ENCODE measurements at regions not wholly inside any gene's neighbourhood (a gene's known extent, or its start where the extent isn't known, plus 50 kb on each side); places are given as distances from the start of the nearest gene placed in this dataset.
"Not testable (repeated sequence)": the region's sequence is repeated elsewhere in the genome, so short reads cannot be mapped to it uniquely, and the experiment has no call there.

DNA sequence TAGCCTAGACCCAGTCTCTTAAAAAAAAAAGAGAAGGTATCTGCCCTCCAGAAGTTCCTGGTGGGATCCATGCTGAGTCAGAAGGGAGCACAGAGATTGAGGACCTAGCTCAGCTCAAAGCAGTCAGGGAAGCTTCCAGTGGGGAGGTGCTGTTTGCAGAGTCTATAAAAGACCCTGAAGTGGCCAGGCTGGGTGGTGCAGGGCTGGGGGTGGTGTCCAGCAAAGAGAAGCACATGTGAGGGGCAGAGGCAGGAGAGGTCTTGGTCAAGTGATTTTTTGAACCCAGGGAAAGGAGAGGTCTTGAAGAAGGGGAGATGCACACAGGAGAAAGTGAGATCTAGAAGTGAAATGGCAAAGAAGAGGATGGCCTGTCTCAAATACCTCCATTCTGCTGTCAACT lies 130.4 kb upstream of the PODXL start:
- Histone ChIP-seq H3K36me3 (ENCODE audit: insufficient read depth, low read length) (no peaks in the 10 kb centered on the region), H3K27me3 (ENCODE audit: insufficient read depth, low read length) (peaks cover 7% of the 10 kb centered on the region; the same call in 1 of the 2 replicates)

DNA sequence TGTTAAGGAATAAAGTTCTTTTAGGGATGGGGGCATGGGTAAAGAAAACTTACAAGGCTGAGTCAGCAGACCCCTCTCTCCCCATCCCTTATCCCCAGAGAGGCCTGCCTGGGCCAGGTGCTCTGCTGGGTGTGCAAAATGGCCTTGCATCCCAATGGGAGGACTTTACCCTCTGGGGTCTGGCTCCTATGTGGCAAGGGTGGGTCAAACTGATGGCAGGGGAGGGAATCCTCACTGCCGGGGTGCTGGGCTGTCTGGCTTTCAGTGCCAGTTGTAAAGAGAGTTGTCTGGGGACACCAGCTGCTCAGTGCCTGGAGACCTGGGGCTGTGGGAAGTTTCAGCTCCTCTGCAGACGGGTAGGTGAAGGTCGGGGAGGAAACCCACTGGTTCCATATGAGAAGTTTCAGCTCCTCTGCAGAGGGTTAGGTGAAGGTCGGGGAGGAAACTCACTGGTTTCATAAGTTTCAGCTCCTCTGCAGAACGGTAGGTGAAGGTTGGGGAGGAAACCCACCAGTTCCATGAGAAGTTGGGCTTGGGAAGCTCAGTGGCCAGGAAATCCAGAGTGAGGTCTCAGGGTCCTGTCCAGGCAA lies 127.2 kb upstream of the PODXL start:
- no peaks in the 10 kb centered on the region for H3K4me1 ChIP-seq (ENCODE audit: insufficient read depth, low read length, severe bottlenecking)
- TF ChIP-seq EZH2 (IDR thresholded peaks at IDR 0.05; ENCODE audit: borderline replicate concordance, low read length), result no peak
- TF ChIP-seq, protein P1, sequence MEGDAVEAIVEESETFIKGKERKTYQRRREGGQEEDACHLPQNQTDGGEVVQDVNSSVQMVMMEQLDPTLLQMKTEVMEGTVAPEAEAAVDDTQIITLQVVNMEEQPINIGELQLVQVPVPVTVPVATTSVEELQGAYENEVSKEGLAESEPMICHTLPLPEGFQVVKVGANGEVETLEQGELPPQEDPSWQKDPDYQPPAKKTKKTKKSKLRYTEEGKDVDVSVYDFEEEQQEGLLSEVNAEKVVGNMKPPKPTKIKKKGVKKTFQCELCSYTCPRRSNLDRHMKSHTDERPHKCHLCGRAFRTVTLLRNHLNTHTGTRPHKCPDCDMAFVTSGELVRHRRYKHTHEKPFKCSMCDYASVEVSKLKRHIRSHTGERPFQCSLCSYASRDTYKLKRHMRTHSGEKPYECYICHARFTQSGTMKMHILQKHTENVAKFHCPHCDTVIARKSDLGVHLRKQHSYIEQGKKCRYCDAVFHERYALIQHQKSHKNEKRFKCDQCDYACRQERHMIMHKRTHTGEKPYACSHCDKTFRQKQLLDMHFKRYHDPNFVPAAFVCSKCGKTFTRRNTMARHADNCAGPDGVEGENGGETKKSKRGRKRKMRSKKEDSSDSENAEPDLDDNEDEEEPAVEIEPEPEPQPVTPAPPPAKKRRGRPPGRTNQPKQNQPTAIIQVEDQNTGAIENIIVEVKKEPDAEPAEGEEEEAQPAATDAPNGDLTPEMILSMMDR (IDR thresholded peaks at IDR 0.05; ENCODE audit: low read length), result no peak
- H3K36me3 ChIP-seq (ENCODE audit: insufficient read depth, low read length), result no peaks in the 10 kb centered on the region
- no peak overlapping the region for H3K9ac ChIP-seq (ENCODE audit: low read length)
- no peak overlapping the region for H3K27ac ChIP-seq (ENCODE audit: low read depth, low read length, poor library complexity, severe bottlenecking)
- no peak overlapping the region for H2AFZ ChIP-seq (ENCODE audit: low read length)
- H3K4me2 ChIP-seq (ENCODE audit: low read length), result no peak overlapping the region
- H3K9me3 ChIP-seq (ENCODE audit: low read length), result no peaks in the 10 kb centered on the region
- no peaks in the 10 kb centered on the region for H3K9me2 ChIP-seq (ENCODE audit: low read depth, low read length)
- no peaks in the 10 kb centered on the region for H3K79me2 ChIP-seq (ENCODE audit: insufficient read depth, low read length)
- H3K27me3 ChIP-seq (ENCODE audit: insufficient read depth, low read length), result peaks cover 5% of the 10 kb centered on the region; the same call in 1 of the 2 replicates
- H3K4me3 ChIP-seq (ENCODE audit: low read depth, low read length, poor library complexity, severe bottlenecking), result no peak overlapping the region
- H4K20me1 ChIP-seq (ENCODE audit: insufficient read depth, low read length), result no peaks in the 10 kb centered on the region
- no peaks in the 10 kb centered on the region for H3F3A ChIP-seq (ENCODE audit: insufficient read depth, low read length)

More for the DNA sequence above, 130.4 kb upstream of the PODXL start:
- H3K9me3 ChIP-seq (ENCODE audit: low read length), result no peaks in the 10 kb centered on the region
- H3K9ac ChIP-seq (ENCODE audit: low read length), result no peak overlapping the region
- no peak overlapping the region for H2AFZ ChIP-seq (ENCODE audit: low read length)
- TF ChIP-seq, protein P1 (IDR thresholded peaks at IDR 0.05; ENCODE audit: low read length), result no peak
- TF ChIP-seq EZH2 (IDR thresholded peaks at IDR 0.05; ENCODE audit: borderline replicate concordance, low read length), result no peak
- no peaks in the 10 kb centered on the region for H4K20me1 ChIP-seq (ENCODE audit: insufficient read depth, low read length)
- no peak overlapping the region for H3K4me2 ChIP-seq (ENCODE audit: low read length)
- H3K27ac ChIP-seq (ENCODE audit: low read depth, low read length, poor library complexity, severe bottlenecking), result no peak overlapping the region
- no peaks in the 10 kb centered on the region for H3K9me2 ChIP-seq (ENCODE audit: low read depth, low read length)
- no peak overlapping the region for H3K4me3 ChIP-seq (ENCODE audit: low read depth, low read length, poor library complexity, severe bottlenecking)
- no peaks in the 10 kb centered on the region for H3K79me2 ChIP-seq (ENCODE audit: insufficient read depth, low read length)
- no peaks in the 10 kb centered on the region for H3K4me1 ChIP-seq (ENCODE audit: insufficient read depth, low read length, severe bottlenecking)
- no peaks in the 10 kb centered on the region for H3F3A ChIP-seq (ENCODE audit: insufficient read depth, low read length)

DNA sequence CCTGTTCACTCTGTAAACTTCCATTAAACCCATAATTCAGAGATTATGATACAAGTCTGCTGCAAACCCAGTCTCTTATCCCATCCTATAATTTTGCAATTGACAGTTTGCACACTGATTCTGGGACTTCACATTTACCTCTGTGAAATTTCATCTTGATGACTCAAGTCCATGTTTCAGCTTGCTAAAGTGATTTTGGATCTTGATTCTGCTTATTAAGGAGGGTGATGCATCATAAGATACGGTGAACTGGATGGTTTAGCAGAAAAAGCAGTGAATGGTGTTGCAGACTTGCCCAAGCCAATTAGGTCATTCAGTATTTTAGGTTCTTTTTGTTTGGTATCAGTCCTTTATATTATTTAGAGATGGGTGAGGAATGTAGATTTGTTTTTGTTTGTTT lies 125.5 kb upstream of the PODXL start:
- no peak overlapping the region for H3K4me2 ChIP-seq (ENCODE audit: low read length)
- H3K9me2 ChIP-seq (ENCODE audit: low read depth, low read length), result no peaks in the 10 kb centered on the region
- TF ChIP-seq, protein P1 (IDR thresholded peaks at IDR 0.05; ENCODE audit: low read length), result no peak
- TF ChIP-seq EZH2 (IDR thresholded peaks at IDR 0.05; ENCODE audit: borderline replicate concordance, low read length), result no peak
- H3K9me3 ChIP-seq (ENCODE audit: low read length), result no peaks in the 10 kb centered on the region
- H3K4me1 ChIP-seq (ENCODE audit: insufficient read depth, low read length, severe bottlenecking), result no peaks in the 10 kb centered on the region
- H3K36me3 ChIP-seq (ENCODE audit: insufficient read depth, low read length), result no peaks in the 10 kb centered on the region
- H3K4me3 ChIP-seq (ENCODE audit: low read depth, low read length, poor library complexity, severe bottlenecking), result no peak overlapping the region
- no peaks in the 10 kb centered on the region for H4K20me1 ChIP-seq (ENCODE audit: insufficient read depth, low read length)
- no peaks in the 10 kb centered on the region for H3K79me2 ChIP-seq (ENCODE audit: insufficient read depth, low read length)
- no peak overlapping the region for H3K27ac ChIP-seq (ENCODE audit: low read depth, low read length, poor library complexity, severe bottlenecking)
- no peaks in the 10 kb centered on the region for H3F3A ChIP-seq (ENCODE audit: insufficient read depth, low read length)
- no peak overlapping the region for H2AFZ ChIP-seq (ENCODE audit: low read length)
- H3K27me3 ChIP-seq (ENCODE audit: insufficient read depth, low read length), result no peaks in the 10 kb centered on the region
- no peak overlapping the region for H3K9ac ChIP-seq (ENCODE audit: low read length)

DNA sequence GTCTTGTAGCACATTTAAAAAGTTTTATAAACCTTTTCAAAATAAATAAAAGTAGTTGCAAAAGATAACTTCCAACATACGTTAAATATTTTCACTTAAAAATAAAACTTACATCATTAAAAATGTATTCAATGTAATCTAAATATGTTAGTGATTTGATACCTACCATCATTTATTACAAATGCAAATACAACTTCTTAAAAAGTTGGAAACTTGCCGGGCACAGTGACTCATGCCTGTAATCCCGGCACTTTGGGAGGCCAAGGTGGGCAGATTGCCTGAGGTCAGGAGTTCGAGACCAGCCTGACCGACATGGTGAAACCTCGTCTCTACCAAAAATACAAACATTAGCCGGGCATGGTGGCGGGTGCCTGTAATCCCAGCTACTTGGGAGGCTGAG lies 122.6 kb upstream of the PODXL start:
- H3K4me1 ChIP-seq (ENCODE audit: insufficient read depth, low read length, severe bottlenecking); H3K36me3 ChIP-seq (ENCODE audit: insufficient read depth, low read length); H2AFZ ChIP-seq (ENCODE audit: low read length); H3K4me3 ChIP-seq (ENCODE audit: low read depth, low read length, poor library complexity, severe bottlenecking); H3K9ac ChIP-seq (ENCODE audit: low read length); H3F3A ChIP-seq (ENCODE audit: insufficient read depth, low read length); H4K20me1 ChIP-seq (ENCODE audit: insufficient read depth, low read length); H3K27ac ChIP-seq (ENCODE audit: low read depth, low read length, poor library complexity, severe bottlenecking); H3K9me3 ChIP-seq (ENCODE audit: low read length); H3K79me2 ChIP-seq (ENCODE audit: insufficient read depth, low read length); H3K4me2 ChIP-seq (ENCODE audit: low read length); H3K27me3 ChIP-seq (ENCODE audit: insufficient read depth, low read length); H3K9me2 ChIP-seq (ENCODE audit: low read depth, low read length): not testable (repeated sequence)

DNA sequence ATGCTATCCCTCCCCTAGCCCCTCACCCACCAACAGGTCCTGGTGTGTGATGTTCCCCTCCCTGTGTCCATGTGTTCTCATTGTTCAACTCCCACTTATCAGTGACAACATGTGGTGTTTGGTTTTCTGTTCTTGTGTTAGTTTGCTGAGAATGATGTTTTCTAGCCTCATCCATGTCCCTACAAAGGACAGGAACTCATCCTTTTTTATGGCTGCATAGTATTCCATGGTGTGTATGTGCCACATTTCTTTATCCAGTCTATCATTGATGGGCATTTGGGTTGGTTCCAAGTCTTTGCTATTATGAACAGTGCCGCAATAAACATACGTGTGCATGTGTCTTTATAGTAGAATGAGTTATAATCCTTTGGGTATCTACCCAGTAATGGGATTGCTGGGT lies 120.4 kb upstream of the PODXL start:
- not testable (repeated sequence) for H3K27me3 ChIP-seq (ENCODE audit: insufficient read depth, low read length); H3F3A ChIP-seq (ENCODE audit: insufficient read depth, low read length); H4K20me1 ChIP-seq (ENCODE audit: insufficient read depth, low read length); H3K4me1 ChIP-seq (ENCODE audit: insufficient read depth, low read length, severe bottlenecking); H3K79me2 ChIP-seq (ENCODE audit: insufficient read depth, low read length); H2AFZ ChIP-seq (ENCODE audit: low read length); H3K27ac ChIP-seq (ENCODE audit: low read depth, low read length, poor library complexity, severe bottlenecking); H3K4me2 ChIP-seq (ENCODE audit: low read length); H3K4me3 ChIP-seq (ENCODE audit: low read depth, low read length, poor library complexity, severe bottlenecking); H3K9me3 ChIP-seq (ENCODE audit: low read length); H3K9me2 ChIP-seq (ENCODE audit: low read depth, low read length); H3K36me3 ChIP-seq (ENCODE audit: insufficient read depth, low read length); H3K9ac ChIP-seq (ENCODE audit: low read length)
